GM19328 (cell line): ENCODE measurements at regions not wholly inside any gene's neighbourhood (a gene's known extent, or its start where the extent isn't known, plus 50 kb on each side); places are given as distances from the start of the nearest gene placed in this dataset.

Source experiments
- ATAC-seq: cut with Tn5 transposase; IDR thresholded peaks from one replicate; pipeline ENCODE4 v1.9.1; 2021; ENCODE audit warnings: mild to moderate bottlenecking, moderate library complexity; ENCODE audit not compliant: unreplicated experiment

DNA sequence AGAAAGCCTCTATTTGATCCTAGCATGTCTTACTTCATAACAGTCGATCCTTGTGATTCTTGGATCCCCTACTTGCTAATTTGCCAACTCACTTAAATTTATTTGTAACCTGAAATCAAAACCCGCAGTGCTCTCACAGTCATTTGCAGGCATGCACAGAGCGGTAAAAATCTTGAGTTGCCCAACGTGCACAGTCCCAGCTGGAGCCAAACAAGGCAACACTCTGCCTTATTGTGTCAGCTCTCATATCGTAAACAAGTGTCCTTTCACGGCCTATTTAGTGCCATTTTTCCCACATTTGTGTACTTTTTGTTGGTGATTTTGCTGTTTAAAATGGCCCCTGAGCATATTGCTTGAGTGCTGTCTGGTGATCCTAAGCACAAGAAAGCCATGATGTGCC is 511.3 kb upstream of the WWC1 start:
- no peak for ATAC-seq

DNA sequence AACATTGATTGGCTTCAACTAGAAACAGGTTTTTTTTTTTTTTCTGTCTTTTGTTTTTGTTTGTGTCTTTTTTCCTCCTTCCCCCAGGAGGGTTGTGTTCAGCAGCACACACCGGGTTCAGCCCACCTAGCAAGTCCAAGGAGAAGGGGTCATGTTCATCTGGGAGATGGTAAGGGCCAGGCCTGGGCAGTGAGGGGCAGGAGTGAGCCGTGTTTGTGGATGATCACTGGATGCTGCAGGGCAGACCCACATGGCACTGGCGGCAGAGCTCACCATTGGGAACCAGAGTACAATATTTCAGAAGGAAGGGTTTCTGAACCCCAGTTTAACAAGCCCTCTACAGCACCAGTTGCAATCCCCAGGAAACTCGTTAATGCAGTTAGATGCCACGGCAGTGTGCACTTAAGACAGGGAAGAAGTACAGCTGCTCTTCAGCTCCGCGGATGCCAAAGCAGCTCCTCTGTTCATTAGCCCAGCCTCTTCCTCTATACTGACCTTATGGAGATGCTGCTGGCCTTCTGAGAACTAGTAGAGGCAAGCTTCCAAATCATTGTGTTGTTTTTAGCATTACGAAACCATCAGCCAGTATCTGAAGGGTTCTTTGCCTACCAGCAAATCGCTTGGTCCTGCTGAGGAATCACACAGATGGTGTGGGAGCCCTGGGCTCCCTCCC is 508.2 kb upstream of the WWC1 start:
- ATAC-seq = no peak

DNA sequence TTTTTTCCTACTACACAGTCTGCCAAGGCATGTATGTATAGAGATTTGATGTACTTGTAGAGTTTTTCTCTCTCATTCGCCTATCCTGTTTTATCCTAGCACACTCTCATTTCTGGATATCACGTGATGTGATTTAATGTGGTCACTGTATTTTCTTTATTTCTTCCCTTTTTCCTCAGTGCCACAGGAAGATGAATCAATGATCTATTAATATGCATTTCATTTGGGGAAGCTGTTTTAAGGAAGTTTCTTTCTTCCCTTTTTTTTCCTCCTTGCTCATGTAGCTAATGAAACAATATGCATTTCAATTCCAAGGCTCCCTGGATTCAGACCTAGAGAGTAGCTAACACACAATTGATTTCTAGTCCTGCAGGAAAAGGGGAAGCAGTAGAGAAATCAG is 506.3 kb upstream of the WWC1 start:
- no peak for ATAC-seq

GRCh38 chr5:167785901-167786300 is 505.5 kb upstream of the WWC1 start:
- ATAC-seq = no peak

GRCh38 chr5:167786871-167787578 is 504.4 kb upstream of the WWC1 start:
- ATAC-seq = no peak

DNA sequence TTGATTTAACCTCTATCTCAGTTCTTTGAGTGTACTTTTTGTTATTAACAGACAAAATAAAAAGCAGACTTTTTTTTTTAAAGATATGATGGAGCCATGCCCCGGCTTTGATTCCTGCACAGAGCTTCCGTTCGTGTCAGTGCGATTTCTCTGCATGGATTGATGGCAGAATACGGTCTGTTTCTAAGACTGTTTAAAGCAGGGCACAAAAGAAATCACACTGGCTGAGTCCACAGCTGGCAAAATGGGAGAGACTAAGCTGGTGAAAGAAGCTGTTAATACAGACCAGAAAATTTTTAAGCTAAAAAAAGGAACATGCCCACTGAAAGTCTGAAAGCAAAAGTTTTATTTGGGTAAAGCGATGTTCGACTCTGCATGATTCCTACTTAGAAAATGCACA is 501.4 kb upstream of the WWC1 start:
- ATAC-seq = no peak

DNA sequence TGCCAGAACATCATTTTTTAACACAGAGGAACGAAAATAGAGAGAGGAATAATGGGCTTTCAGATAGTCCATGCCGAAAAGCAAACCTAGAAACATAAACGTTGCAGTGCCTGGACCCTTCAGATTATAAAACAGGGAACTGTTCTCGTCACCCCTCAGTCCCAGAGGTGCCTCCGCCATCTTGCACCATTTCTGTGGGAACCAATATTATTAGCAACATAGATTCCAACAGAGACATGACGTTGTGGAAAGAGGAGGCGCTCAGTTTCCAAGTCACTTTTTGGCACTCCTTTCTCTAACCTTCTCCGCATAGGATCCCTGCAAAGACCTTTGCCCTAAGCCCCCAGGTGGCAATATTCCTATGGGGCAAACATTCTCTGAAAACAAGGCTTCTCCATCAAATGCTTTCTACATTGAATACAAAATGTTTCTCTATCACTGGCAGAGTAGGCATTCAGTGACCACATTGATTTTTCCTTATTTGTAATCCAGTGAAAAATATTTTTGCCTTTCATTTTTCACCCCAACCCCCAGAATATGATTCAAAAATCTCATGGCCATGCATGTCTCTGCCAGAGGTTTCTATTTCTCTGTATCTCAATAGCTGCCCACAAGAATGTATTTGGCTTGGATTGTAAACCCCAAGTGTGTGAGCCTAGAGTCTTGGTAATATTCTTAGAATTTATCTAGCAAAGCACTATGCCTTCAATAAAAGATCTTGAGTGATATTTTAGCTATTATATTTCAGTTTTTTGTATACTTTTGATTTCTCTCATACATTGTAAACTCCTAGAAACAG is 500.8 kb upstream of the WWC1 start:
- ATAC-seq = no peak

- no peak for ATAC-seq
These were observed 498.9 kb upstream of the WWC1 start for GRCh38 chr5:167792514-167792913.

GRCh38 chr5:167793700-167794099 is 497.7 kb upstream of the WWC1 start:
- no peak for ATAC-seq

- no peak for ATAC-seq
These were observed 497.3 kb upstream of the WWC1 start for GRCh38 chr5:167794121-167794520.

DNA sequence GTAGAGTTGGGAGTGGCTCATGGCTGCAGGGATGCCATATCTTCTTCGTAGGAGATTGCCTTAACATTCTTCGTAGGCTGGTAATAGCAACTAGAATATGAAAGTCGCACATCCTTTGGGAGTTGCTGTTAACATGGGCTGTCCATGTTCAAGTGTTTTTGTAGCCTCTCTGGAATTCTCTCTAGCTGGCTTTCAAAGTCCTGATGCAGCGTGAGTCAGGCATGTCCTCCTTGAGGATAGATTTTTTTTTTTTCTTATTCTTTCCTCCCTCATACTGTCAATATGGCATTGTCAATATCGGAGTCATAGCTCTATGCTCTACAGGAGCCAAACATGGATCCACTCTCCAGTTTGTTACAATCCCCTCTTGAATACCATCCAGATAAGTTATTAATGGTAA is 494.8 kb upstream of the WWC1 start:
- no peak for ATAC-seq

DNA sequence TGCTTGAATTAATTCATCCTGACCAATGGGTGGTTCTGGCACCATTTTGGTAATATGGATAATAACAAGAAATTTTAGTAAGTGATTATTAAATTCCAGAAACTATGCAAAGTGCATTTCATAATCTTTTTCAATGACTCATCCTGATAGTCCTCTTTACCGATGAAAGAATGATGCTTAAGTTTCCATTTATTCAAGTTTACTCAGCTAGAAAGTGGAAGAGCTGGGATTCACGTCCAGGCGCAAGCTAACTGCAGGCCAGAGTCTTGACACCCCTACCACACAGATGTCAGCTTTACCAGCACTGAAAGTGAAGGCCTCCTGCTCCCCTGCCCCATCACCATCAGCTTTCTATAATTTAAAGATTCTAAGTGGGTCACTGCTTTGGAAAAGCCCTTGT is 493.5 kb upstream of the WWC1 start:
- ATAC-seq = no peak

- ATAC-seq = no peak
These were observed 493.0 kb upstream of the WWC1 start for GRCh38 chr5:167798448-167798847.

DNA sequence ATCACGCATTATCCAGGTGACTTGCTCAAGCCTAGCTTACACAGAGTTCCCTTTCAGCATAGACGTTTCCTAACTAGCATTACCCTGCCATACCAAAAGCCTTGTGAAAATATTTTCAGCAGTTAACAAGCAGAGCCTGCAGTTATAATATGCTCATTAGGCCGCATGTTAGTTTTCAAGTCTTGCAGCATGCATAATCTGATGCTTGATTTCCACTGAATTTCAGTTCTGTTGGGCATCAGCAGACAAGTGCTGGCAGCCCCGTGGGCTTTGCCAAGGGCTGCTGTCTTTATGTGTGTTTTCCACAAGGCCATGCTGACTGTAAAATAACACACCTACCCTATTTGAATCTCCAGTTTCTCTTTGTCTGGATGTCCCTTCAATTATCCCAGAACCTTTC is 491.0 kb upstream of the WWC1 start:
- ATAC-seq = no peak

DNA sequence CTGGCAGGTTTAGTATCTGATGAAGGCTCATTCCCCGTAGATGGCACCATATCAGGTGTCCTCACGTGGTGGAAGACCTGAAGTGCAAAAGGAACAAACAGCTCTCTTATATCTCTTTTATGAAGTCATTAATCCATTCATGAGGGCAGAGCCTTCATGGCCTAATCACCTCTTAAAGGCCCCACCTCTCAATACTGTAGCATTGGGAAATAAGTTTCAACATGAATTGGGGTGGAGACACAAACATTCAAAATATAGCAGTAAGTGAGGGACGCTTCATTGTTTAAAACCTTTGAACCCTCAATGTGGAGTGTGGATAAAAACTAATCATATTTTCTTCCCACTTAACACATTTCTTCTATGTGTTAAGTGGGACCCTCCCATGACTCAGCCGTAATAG is 489.4 kb upstream of the WWC1 start:
- no peak for ATAC-seq

DNA sequence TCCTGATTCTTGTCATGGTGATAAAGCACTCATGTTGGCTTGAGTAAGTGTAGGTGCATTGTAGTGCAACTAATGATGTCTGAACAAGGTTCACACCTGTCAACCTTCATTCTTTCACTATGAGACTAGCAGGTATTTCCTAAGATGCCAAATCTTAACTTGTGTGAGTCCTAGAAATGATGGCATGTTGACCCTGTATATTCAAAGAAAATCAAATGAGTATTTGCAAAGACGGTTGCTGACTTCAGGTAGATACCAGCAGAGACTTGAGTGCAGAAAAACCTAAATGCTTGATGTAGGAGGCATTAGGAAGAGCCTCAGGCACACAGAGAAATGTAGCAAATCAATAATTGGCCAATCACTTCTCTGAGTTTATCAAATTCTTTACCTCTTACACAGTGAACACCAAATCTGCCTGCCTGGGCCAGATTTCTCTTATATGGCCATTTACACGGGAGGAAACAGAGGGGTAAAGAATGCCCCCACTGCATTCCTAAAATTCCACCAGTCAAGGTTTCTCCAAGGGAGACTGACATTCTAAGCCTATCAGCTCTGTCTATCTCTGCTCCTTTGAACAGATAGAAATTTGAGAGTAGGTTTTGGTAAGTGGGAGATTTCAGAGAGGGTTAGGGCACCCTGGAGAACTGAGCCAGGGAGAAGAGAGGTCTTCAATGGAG is 488.6 kb upstream of the WWC1 start:
- ATAC-seq = no peak

- no peak for ATAC-seq
These were observed 486.8 kb upstream of the WWC1 start for GRCh38 chr5:167804512-167805220.

DNA sequence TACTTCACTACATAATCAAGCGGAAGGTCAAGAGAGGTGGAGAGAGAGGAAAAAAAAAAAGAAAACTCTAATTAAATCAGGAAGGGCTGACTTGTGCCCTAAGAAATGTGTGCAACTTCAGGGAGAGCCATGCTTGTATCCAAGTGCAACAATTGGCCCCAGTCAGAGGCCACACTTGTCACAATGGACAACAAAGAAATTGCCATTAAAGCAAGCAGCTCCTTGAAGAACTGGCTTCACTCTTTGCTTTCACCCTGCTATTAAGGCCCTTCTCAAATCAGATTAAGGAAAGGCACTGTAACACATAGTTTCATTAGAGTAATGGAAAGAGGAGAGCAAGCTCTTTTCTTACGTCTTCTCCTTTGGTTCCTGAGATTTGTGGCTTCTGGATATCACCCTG is 480.9 kb upstream of the WWC1 start:
- no peak for ATAC-seq

GRCh38 chr5:167812871-167813270 is 478.6 kb upstream of the WWC1 start:
- ATAC-seq = no peak

- ATAC-seq = no peak
These were observed 478.1 kb upstream of the WWC1 start for GRCh38 chr5:167813389-167813788.

DNA sequence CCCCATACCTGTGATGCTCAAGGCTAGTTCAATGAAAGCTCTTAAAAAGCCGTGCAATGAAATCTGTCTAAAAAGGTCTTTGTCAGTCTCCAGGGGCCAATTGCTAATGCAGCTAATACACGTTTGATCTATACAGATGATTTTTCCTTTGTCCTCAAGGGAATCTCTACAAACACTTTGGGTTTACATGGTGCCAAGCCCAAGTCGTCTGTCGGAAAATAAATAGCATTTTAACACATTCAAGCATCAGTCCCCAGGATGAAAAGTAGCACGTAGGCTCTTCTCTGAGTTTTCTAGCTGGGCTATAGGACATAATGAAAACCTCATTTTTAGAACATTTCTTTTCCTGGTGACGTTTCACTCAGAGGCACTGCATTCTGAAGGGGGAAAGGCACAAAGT is 477.4 kb upstream of the WWC1 start:
- ATAC-seq = no peak
